Stimulated activated naive CD8-positive, alpha-beta T cell treated with anti-CD3 and anti-CD28 coated beads, Interleukin-15, Interleukin-2, amounts not matched to agents 100 U/mL and 50 U/mL, for 24 hours (primary cell): ENCODE measurements at regions not wholly inside any gene's neighbourhood (a gene's known extent, or its start where the extent isn't known, plus 50 kb on each side); places are given as distances from the start of the nearest gene placed in this dataset.
"Not testable (repeated sequence)": the region's sequence is repeated elsewhere in the genome, so short reads cannot be mapped to it uniquely, and the experiment has no call there.

Experiments used
- ATAC-seq: fragments of 150-1000 bp; cut with Tn5 transposase; one replicate; pipeline ENCODE4 v1.10.0; 2021
- DNase-seq: peaks from one replicate; pipeline ENCODE4 v3.0.0; 2021

- ATAC-seq (no peak), DNase-seq (no peak)
Observed at GRCh38 chr18:64403784-64404503, 255.1 kb upstream of the LINC00305 start.

- ATAC-seq (no peak), DNase-seq (no peak)
Observed at GRCh38 chr18:64402636-64403035, 253.7 kb upstream of the LINC00305 start.

GRCh38 chr18:64401268-64402060 lies 252.6 kb upstream of the LINC00305 start:
- DNase-seq (no peak), ATAC-seq (no peak)

GRCh38 chr18:64399566-64399965 lies 250.7 kb upstream of the LINC00305 start:
- ATAC-seq (no peak), DNase-seq (no peak)

GRCh38 chr18:64398320-64398719 lies 249.4 kb upstream of the LINC00305 start:
- no peak for ATAC-seq

GRCh38 chr18:64392202-64392601 lies 243.3 kb upstream of the LINC00305 start:
- no peak for DNase-seq

More at GRCh38 chr18:64398320-64398719, 249.4 kb upstream of the LINC00305 start:
- DNase-seq: no peak

GRCh38 chr18:64384101-64384500 lies 235.2 kb upstream of the LINC00305 start:
- no peak for ATAC-seq
- DNase-seq: no peak

More at GRCh38 chr18:64392202-64392601, 243.3 kb upstream of the LINC00305 start:
- ATAC-seq: no peak

- DNase-seq: no peak
- no peak for ATAC-seq
Observed at GRCh38 chr18:64380117-64380516, 231.2 kb upstream of the LINC00305 start.

- ATAC-seq (no peak), DNase-seq (no peak)
Observed at GRCh38 chr18:64379662-64380061, 230.8 kb upstream of the LINC00305 start.

- no peak for ATAC-seq
- no peak for DNase-seq
Observed at GRCh38 chr18:64377446-64377845, 228.6 kb upstream of the LINC00305 start.

- ATAC-seq (no peak), DNase-seq (no peak)
Observed at GRCh38 chr18:64372850-64373249, 224.0 kb upstream of the LINC00305 start.

- not testable (repeated sequence) for DNase-seq, ATAC-seq
Observed at GRCh38 chr18:64369830-64370440, 221.0 kb upstream of the LINC00305 start.

GRCh38 chr18:64365106-64365505 lies 216.2 kb upstream of the LINC00305 start:
- ATAC-seq (no peak), DNase-seq (no peak)

GRCh38 chr18:64337673-64338072 lies 188.8 kb upstream of the LINC00305 start:
- no peak for ATAC-seq

GRCh38 chr18:64337018-64337417 lies 188.1 kb upstream of the LINC00305 start:
- no peak for ATAC-seq

More at GRCh38 chr18:64337673-64338072, 188.8 kb upstream of the LINC00305 start:
- no peak for DNase-seq

GRCh38 chr18:64334748-64335147 lies 185.9 kb upstream of the LINC00305 start:
- no peak for ATAC-seq
- DNase-seq: no peak

More at GRCh38 chr18:64337018-64337417, 188.1 kb upstream of the LINC00305 start:
- DNase-seq: no peak

GRCh38 chr18:64333584-64333983 lies 184.7 kb upstream of the LINC00305 start:
- no peak for DNase-seq
- no peak for ATAC-seq

GRCh38 chr18:64332835-64333234 lies 183.9 kb upstream of the LINC00305 start:
- no peak for DNase-seq
- no peak for ATAC-seq

- no peak for ATAC-seq
Observed at GRCh38 chr18:64331419-64331818, 182.5 kb upstream of the LINC00305 start.

GRCh38 chr18:64330931-64331330 lies 182.0 kb upstream of the LINC00305 start:
- ATAC-seq (no peak), DNase-seq (no peak)

More at GRCh38 chr18:64331419-64331818, 182.5 kb upstream of the LINC00305 start:
- DNase-seq: no peak

- no peak for DNase-seq
- no peak for ATAC-seq
Observed at GRCh38 chr18:64330161-64330560, 181.3 kb upstream of the LINC00305 start.

GRCh38 chr18:64322189-64322588 lies 173.3 kb upstream of the LINC00305 start:
- ATAC-seq: no peak
- DNase-seq: no peak

- no peak for ATAC-seq
- DNase-seq: no peak
Observed at GRCh38 chr18:64318547-64318946, 169.7 kb upstream of the LINC00305 start.
